ENCODE measurements at regions not wholly inside any gene's neighbourhood (a gene's known extent, or its start where the extent isn't known, plus 50 kb on each side); places are given as distances from the start of the nearest gene placed in this dataset.

- no peak for TF ChIP-seq POLR2A (IDR thresholded peaks at IDR 0.05)
- no peak for TF ChIP-seq CTCF (IDR thresholded peaks at IDR 0.05)
Measured at GRCh38 chr12:69090722-69091121, 148.6 kb upstream of the CPSF6 start.

Data from Peyer's patch (tissue), 4 donors.